HG03354 (cell line): ENCODE measurements at regions not wholly inside any gene's neighbourhood (a gene's known extent, or its start where the extent isn't known, plus 50 kb on each side); places are given as distances from the start of the nearest gene placed in this dataset.
"Not testable (repeated sequence)": the region's sequence is repeated elsewhere in the genome, so short reads cannot be mapped to it uniquely, and the experiment has no call there.

Experiments used
- ATAC-seq: cut with Tn5 transposase; IDR thresholded peaks from one replicate; pipeline ENCODE4 v1.9.1; 2021; ENCODE audit warnings: mild to moderate bottlenecking; ENCODE audit not compliant: unreplicated experiment, poor library complexity, severe bottlenecking

- no peak for ATAC-seq
Measured at GRCh38 chr10:23859598-23859997, 349.3 kb upstream of the KIAA1217 start.

- ATAC-seq, result no peak
Measured at GRCh38 chr10:23864631-23865147, 344.2 kb upstream of the KIAA1217 start.

GRCh38 chr10:23866985-23867384 lies 342.0 kb upstream of the KIAA1217 start:
- not testable (repeated sequence) for ATAC-seq

- ATAC-seq, result no peak
Measured at GRCh38 chr10:23868121-23868520, 340.8 kb upstream of the KIAA1217 start.

- no peak for ATAC-seq
Measured at GRCh38 chr10:23869548-23869947, 339.4 kb upstream of the KIAA1217 start.

- ATAC-seq, result no peak
Measured at GRCh38 chr10:23869996-23870395, 338.9 kb upstream of the KIAA1217 start.

- no peak for ATAC-seq
Measured at GRCh38 chr10:23870651-23871610, 338.0 kb upstream of the KIAA1217 start.

GRCh38 chr10:23872290-23872689 lies 336.6 kb upstream of the KIAA1217 start:
- ATAC-seq, result no peak

- no peak for ATAC-seq
Measured at GRCh38 chr10:23877791-23878320, 331.1 kb upstream of the KIAA1217 start.

GRCh38 chr10:23884670-23885069 lies 324.3 kb upstream of the KIAA1217 start:
- no peak for ATAC-seq

- no peak for ATAC-seq
Measured at GRCh38 chr10:23885853-23886252, 323.1 kb upstream of the KIAA1217 start.

- no peak for ATAC-seq
Measured at GRCh38 chr10:23886355-23886754, 322.6 kb upstream of the KIAA1217 start.

- ATAC-seq, result no peak
Measured at GRCh38 chr10:23891301-23891700, 317.6 kb upstream of the KIAA1217 start.

- ATAC-seq, result no peak
Measured at GRCh38 chr10:23892296-23892695, 316.6 kb upstream of the KIAA1217 start.

GRCh38 chr10:23897267-23897666 lies 311.7 kb upstream of the KIAA1217 start:
- ATAC-seq, result no peak

GRCh38 chr10:23897861-23898260 lies 311.1 kb upstream of the KIAA1217 start:
- no peak for ATAC-seq

GRCh38 chr10:23899166-23899565 lies 309.8 kb upstream of the KIAA1217 start:
- no peak for ATAC-seq

- ATAC-seq, result no peak
Measured at GRCh38 chr10:23910291-23910690, 298.6 kb upstream of the KIAA1217 start.

GRCh38 chr10:23912884-23913404 lies 296.0 kb upstream of the KIAA1217 start:
- ATAC-seq, result no peak

GRCh38 chr10:23914641-23915040 lies 294.3 kb upstream of the KIAA1217 start:
- no peak for ATAC-seq
